ENCODE measurements at regions not wholly inside any gene's neighbourhood (a gene's known extent, or its start where the extent isn't known, plus 50 kb on each side); places are given as distances from the start of the nearest gene placed in this dataset.

- intact Hi-C loops (cut with micrococcal nuclease): no loop called here
- Histone ChIP-seq H3K4me2 (replicated peaks; ENCODE audit: low read depth, low read length, poor library complexity, severe bottlenecking) (no peak overlapping the region), H3K36me3 (replicated peaks in 1 of 2; ENCODE audit: control extremely low read depth in 1 of 2, control insufficient read depth in 1 of 2, extremely low read depth in 1 of 2, insufficient read depth in 2 of 2, low read length in 1 of 2) (no peaks in the 10 kb centered on the region), H3K27me3 (replicated peaks in 1 of 4; ENCODE audit: control extremely low read depth in 1 of 4, control insufficient read depth in 3 of 4, insufficient read depth in 4 of 4, low read length in 3 of 4) (no peaks in the 10 kb centered on the region), H3K9me3 (ENCODE audit: control extremely low read depth in 1 of 3, control insufficient read depth in 2 of 3, insufficient read depth in 1 of 3, low read length in 2 of 3) (peaks cover 0 to 13% (median 0%) of the 10 kb centered on the region in 3 donors), H4K20me1 (ENCODE audit: control insufficient read depth, insufficient read depth, low read length, poor library complexity, severe bottlenecking) (no peaks in the 10 kb centered on the region), H3K27ac (ENCODE audit: low read length in 2 of 2) (no peak overlapping the region), H3K4me3 (ENCODE audit: control extremely low read depth in 1 of 5, extremely low read depth in 1 of 5, insufficient read depth in 1 of 5, low read depth in 2 of 5, low read length in 4 of 5) (no peak overlapping the region), H2AFZ (ENCODE audit: insufficient read depth, low read depth, low read length, poor library complexity, severe bottlenecking) (no peak overlapping the region), H3K4me1 (ENCODE audit: control insufficient read depth in 2 of 2, insufficient read depth in 2 of 2, low read length in 2 of 2) (no peaks in the 10 kb centered on the region), H3K79me2 (ENCODE audit: control insufficient read depth, insufficient read depth, low read length) (no peaks in the 10 kb centered on the region), H3K9ac (ENCODE audit: low read length) (no peak overlapping the region)
- H3K4me3 Mint-ChIP-seq: no peak overlapping the region
- no peak overlapping the region for H3K27ac Mint-ChIP-seq
- POLR2A ChIA-PET: no interaction called here
- DNase-seq (no peak), ATAC-seq (ENCODE audit: low read depth) (no peak)
- CTCF ChIA-PET: no interaction called here
- peaks cover 8% of the 10 kb centered on the region for H3K9me3 Mint-ChIP-seq (ENCODE audit: insufficient read depth)
- no peaks in the 10 kb centered on the region for H3K4me1 Mint-ChIP-seq
- no peaks in the 10 kb centered on the region for H3K27me3 Mint-ChIP-seq
- TF ChIP-seq CTCF (IDR thresholded peaks at IDR 0.05) (no peak), EZH2 (IDR thresholded peaks at IDR 0.05; ENCODE audit: borderline replicate concordance, insufficient read depth, low read depth, low read length, poor library complexity, severe bottlenecking) (no peak)
- WGBS (ENCODE audit: insufficient coverage): 82% methylated on average over 6 of the region's 7 CpGs
These were observed 494.9 kb downstream of the PRR16 start for GRCh38 chr5:120958877-120959485.

- ChIA-PET CTCF (no interaction called here), POLR2A (no interaction called here)
- no peak overlapping the region for H3K4me3 ChIP-seq (ENCODE audit: control extremely low read depth in 1 of 5, extremely low read depth in 1 of 5, insufficient read depth in 1 of 5, low read depth in 2 of 5, low read length in 4 of 5)
- no peaks in the 10 kb centered on the region for H3K27me3 ChIP-seq (replicated peaks in 1 of 4; ENCODE audit: control extremely low read depth in 1 of 4, control insufficient read depth in 3 of 4, insufficient read depth in 4 of 4, low read length in 3 of 4)
- no peaks in the 10 kb centered on the region for H3K4me1 ChIP-seq (ENCODE audit: control insufficient read depth in 2 of 2, insufficient read depth in 2 of 2, low read length in 2 of 2)
- no peaks in the 10 kb centered on the region for H3K79me2 ChIP-seq (ENCODE audit: control insufficient read depth, insufficient read depth, low read length)
- H3K36me3 ChIP-seq (replicated peaks in 1 of 2; ENCODE audit: control extremely low read depth in 1 of 2, control insufficient read depth in 1 of 2, extremely low read depth in 1 of 2, insufficient read depth in 2 of 2, low read length in 1 of 2): no peaks in the 10 kb centered on the region
- DNase-seq: no peak
- Mint-ChIP-seq H3K9me3 (ENCODE audit: insufficient read depth) (peaks cover 2% of the 10 kb centered on the region), H3K27ac (no peak overlapping the region), H3K4me1 (no peaks in the 10 kb centered on the region), H3K27me3 (no peaks in the 10 kb centered on the region), H3K4me3 (no peak overlapping the region)
- no peaks in the 10 kb centered on the region for H4K20me1 ChIP-seq (ENCODE audit: control insufficient read depth, insufficient read depth, low read length, poor library complexity, severe bottlenecking)
- H3K4me2 ChIP-seq (replicated peaks; ENCODE audit: low read depth, low read length, poor library complexity, severe bottlenecking): no peak overlapping the region
- ATAC-seq (ENCODE audit: low read depth): no peak
- intact Hi-C loops (cut with micrococcal nuclease): no loop called here
- no peak overlapping the region for H3K9ac ChIP-seq (ENCODE audit: low read length)
- no peak overlapping the region for H2AFZ ChIP-seq (ENCODE audit: insufficient read depth, low read depth, low read length, poor library complexity, severe bottlenecking)
- TF ChIP-seq EZH2 (IDR thresholded peaks at IDR 0.05; ENCODE audit: borderline replicate concordance, insufficient read depth, low read depth, low read length, poor library complexity, severe bottlenecking) (no peak), CTCF (IDR thresholded peaks at IDR 0.05) (no peak)
- H3K9me3 ChIP-seq (ENCODE audit: control extremely low read depth in 1 of 3, control insufficient read depth in 2 of 3, insufficient read depth in 1 of 3, low read length in 2 of 3): peaks cover 0 to 13% (median 0%) of the 10 kb centered on the region in 3 donors
- H3K27ac ChIP-seq (ENCODE audit: low read length in 2 of 2): no peak overlapping the region
- WGBS (ENCODE audit: insufficient coverage): 93% methylated on average over 1 of the region's 1 CpG
These were observed 496.4 kb downstream of the PRR16 start for GRCh38 chr5:120960510-120960909.

Measured in B cell (primary cell).